GM12864 (cell line): ENCODE measurements at regions not wholly inside any gene's neighbourhood (a gene's known extent, or its start where the extent isn't known, plus 50 kb on each side); places are given as distances from the start of the nearest gene placed in this dataset.
A peak's percentile ranks its signal among the peaks of the same experiment; 100 is the strongest.

Source experiments
- DNase-seq: peaks from one replicate; pipeline ENCODE4 v3.0.0-alpha.2; 2011; ENCODE audit warnings: low read depth
- H3K4me3 ChIP-seq: 2 replicates; pipeline ENCODE4 v1.5.1; 2011; ENCODE audit warnings: mild to moderate bottlenecking, low read depth, low read length, control low read depth
- TF ChIP-seq, protein P1 (sequence below): IDR thresholded peaks from 2 replicates; pipeline ENCODE4 v1.5.1; 2011; ENCODE audit warnings: low read depth, mild to moderate bottlenecking, moderate library complexity, low read length, control low read depth, inconsistent platforms; ENCODE audit errors: missing control alignments

- peak; percentile 13 for DNase-seq
- no peak overlapping the region for H3K4me3 ChIP-seq
- TF ChIP-seq, protein P1, sequence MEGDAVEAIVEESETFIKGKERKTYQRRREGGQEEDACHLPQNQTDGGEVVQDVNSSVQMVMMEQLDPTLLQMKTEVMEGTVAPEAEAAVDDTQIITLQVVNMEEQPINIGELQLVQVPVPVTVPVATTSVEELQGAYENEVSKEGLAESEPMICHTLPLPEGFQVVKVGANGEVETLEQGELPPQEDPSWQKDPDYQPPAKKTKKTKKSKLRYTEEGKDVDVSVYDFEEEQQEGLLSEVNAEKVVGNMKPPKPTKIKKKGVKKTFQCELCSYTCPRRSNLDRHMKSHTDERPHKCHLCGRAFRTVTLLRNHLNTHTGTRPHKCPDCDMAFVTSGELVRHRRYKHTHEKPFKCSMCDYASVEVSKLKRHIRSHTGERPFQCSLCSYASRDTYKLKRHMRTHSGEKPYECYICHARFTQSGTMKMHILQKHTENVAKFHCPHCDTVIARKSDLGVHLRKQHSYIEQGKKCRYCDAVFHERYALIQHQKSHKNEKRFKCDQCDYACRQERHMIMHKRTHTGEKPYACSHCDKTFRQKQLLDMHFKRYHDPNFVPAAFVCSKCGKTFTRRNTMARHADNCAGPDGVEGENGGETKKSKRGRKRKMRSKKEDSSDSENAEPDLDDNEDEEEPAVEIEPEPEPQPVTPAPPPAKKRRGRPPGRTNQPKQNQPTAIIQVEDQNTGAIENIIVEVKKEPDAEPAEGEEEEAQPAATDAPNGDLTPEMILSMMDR: no peak
Observed at GRCh38 chr21:35138665-35139381, 89.7 kb upstream of the RUNX1 start.

DNA sequence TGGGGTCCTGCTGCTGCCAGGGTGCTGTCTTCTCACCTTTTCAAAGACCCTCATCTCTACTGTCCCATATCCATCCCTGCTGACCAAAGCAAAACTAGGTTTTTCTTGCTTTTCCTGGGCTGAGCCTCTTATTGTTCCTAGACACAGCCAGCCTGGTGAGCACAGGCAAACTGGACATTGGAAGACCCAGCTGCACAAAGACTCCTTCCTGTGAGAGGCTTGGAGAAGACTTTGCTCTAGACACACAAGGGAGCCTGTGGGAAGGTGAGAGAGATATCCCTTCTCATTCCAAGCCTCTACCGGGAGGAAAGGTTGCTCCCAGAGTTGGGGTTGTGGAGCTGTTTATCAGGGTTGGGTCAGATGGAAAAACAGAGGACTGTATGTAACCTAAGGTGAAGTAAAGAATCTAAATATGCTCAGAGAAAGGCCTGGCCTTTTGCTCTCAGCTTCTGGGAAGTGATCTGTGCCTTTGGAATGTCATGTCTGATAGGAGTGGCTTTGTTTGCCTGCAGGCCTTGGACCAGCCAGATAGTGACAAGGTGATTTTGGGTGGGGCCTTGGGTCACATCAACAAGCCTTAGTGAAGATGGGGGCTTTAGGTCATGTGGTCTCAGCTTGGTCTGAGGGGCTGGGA is 87.6 kb upstream of the RUNX1 start:
- DNase-seq: no peak
- no peak overlapping the region for H3K4me3 ChIP-seq
- TF ChIP-seq, protein P1: no peak

DNA sequence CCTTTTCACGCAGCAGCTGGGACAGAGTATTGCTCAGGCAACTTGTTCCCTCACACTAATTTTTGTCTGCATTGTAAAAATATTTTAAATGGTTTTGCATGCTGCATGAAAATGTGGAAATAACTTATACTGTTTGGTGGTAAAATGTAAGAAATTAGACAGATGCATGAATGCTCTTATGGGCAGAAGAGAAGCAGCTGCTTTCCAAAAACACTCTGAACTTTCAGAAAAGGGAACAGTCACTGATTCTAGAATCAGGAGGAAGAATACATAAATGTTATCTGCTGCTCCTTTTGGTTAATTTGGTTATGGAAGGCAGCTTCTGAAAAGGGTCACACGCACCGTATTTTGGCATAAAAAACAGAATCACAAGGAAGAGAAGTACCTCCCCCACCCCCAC is 87.0 kb upstream of the RUNX1 start:
- H3K4me3 ChIP-seq: no peak overlapping the region
- DNase-seq: no peak
- TF ChIP-seq, protein P1: no peak

- TF ChIP-seq, protein P1: no peak
- DNase-seq: no peak
- H3K4me3 ChIP-seq: no peak overlapping the region
Observed at GRCh38 chr21:35135481-35135880, 86.4 kb upstream of the RUNX1 start.

- TF ChIP-seq, protein P1: no peak
- no peak overlapping the region for H3K4me3 ChIP-seq
- no peak for DNase-seq
Observed at GRCh38 chr21:35134309-35134708, 85.2 kb upstream of the RUNX1 start.

DNA sequence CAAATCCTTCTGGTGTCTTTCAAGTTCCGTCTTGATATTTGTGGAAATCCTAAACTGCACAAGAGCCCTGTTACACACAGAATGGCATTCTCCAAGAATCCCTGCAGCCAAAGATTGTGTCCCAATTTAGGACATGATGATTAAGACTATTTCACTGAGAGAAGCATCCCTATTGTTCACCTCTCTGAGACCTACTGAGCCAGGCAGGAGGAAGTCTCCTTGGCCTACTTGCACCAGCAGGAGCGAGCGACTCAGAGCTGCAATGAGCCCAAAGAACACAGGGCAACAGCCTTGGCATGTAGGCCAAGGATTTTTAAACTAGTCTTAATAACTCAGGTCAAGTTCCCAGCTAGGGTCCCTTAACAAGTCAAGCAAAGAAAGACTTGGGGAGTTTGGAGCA is 79.4 kb upstream of the RUNX1 start:
- TF ChIP-seq, protein P1: no peak
- no peak for DNase-seq
- H3K4me3 ChIP-seq: no peak overlapping the region

DNA sequence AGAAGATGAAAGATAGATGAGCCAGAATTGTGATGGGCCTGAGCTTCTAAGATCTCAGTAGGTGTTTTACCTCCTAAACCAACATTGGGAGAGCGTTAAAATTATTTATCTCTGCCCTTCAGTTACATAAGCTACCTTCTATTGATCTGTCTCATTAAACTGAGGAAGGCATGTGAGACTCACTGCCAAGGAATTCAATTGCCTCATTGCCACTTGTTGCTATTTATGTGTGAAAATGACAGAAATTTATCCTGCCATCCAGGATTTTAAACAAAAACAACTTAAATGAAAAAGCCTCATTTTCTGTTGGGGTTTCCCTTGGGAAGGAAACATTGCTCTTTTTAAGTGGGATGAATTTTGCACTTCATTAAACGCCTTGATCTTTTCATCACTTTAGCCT is 78.7 kb upstream of the RUNX1 start:
- no peak overlapping the region for H3K4me3 ChIP-seq
- DNase-seq: no peak
- TF ChIP-seq, protein P1: no peak
